Activated naive CD4-positive, alpha-beta T cell treated with anti-CD3 and anti-CD28 coated beads, Interleukin-2, amount 50 U/mL, for 72 hours (primary cell): ENCODE measurements at regions not wholly inside any gene's neighbourhood (a gene's known extent, or its start where the extent isn't known, plus 50 kb on each side); places are given as distances from the start of the nearest gene placed in this dataset.
"Not testable (repeated sequence)": the region's sequence is repeated elsewhere in the genome, so short reads cannot be mapped to it uniquely, and the experiment has no call there.

ENCODE experiments used
- ATAC-seq, 2 donors: fragments of 150-1000 bp; cut with Tn5 transposase; 2 replicates each; pipeline ENCODE4 v1.10.0; 2021; ENCODE audit warnings: mild to moderate bottlenecking in 2 of 2, moderate library complexity in 2 of 2
- DNase-seq, 2 donors: peaks; one replicate each; pipeline ENCODE4 v3.0.0; 2021 to 2022; ENCODE audit warnings: low spot score in 2 of 2
- H3K27ac Mint-ChIP-seq, 2 donors: one replicate each; pipeline ENCODE4 v1.8.0; 2022; ENCODE audit warnings: mild to moderate bottlenecking in 2 of 2, mixed read lengths in 2 of 2
- H3K36me3 Mint-ChIP-seq, 2 donors: one replicate each; pipeline ENCODE4 v1.8.0; 2022; ENCODE audit warnings: mixed read lengths in 2 of 2
- H3K9me3 Mint-ChIP-seq, 2 donors: one replicate each; pipeline ENCODE4 v1.8.0; 2022; ENCODE audit warnings: mixed read lengths in 2 of 2

DNA sequence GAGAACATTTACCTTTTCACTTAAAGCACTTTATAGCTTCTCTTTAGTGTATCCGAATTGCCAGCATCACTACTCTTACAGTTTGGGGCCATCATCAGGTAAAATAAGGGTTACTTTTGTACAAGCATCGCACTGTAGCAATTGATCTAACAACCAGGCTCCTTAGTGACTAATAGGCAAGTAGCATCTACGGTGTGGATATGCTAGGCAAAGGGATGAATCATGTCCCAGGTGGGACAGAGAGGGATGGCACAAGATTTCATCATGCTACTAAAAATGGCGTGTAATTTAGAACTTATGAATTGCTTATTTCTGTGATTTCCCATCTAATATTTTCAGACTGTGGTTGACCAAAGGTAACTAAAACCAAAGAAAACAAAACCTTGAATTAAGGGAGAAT, 582.3 kb downstream of the KCNH5 start:
- Mint-ChIP-seq H3K9me3 (peaks cover 0 to 6% of the 10 kb centered on the region in 2 donors), H3K27ac (no peak overlapping the region), H3K36me3 (no peaks in the 10 kb centered on the region)
- DNase-seq (no peak), ATAC-seq (no peak)

- ATAC-seq (no peak), DNase-seq (no peak)
- H3K36me3 Mint-ChIP-seq, result no peaks in the 10 kb centered on the region
- H3K9me3 Mint-ChIP-seq, result peaks cover 4% of the 10 kb centered on the region in 2 donors
- no peak overlapping the region for H3K27ac Mint-ChIP-seq
Observed at GRCh38 chr14:62468946-62469345, 576.3 kb downstream of the KCNH5 start.

DNA sequence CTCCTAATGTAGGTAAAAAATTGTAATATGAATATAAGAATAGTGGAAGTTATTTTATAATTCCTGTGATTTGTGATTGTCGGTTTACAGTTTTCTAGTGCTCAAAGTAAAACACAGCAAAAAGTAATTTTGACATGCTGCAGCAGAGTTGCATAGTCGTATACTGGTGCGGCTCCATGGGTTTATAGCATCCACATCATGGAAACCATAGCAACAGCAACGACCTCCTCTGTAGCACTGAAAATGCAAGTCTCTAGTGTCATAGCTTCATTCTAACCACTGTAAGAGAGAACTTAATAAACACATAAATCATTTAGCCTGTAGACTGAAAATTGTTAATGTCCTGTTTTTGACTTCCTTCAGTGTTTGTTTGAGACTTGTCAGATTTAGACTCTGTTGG, 574.3 kb downstream of the KCNH5 start:
- Mint-ChIP-seq H3K27ac (no peak overlapping the region), H3K36me3 (no peaks in the 10 kb centered on the region), H3K9me3 (peaks cover 4% of the 10 kb centered on the region in 2 donors)
- DNase-seq (no peak), ATAC-seq (no peak)

- H3K9me3 Mint-ChIP-seq, result peaks cover 12 to 20% of the 10 kb centered on the region in 2 donors
- H3K27ac Mint-ChIP-seq, result no peak overlapping the region
- H3K36me3 Mint-ChIP-seq, result no peaks in the 10 kb centered on the region
- ATAC-seq (no peak), DNase-seq (no peak)
Observed at GRCh38 chr14:62491146-62491545, 554.1 kb downstream of the KCNH5 start.

DNA sequence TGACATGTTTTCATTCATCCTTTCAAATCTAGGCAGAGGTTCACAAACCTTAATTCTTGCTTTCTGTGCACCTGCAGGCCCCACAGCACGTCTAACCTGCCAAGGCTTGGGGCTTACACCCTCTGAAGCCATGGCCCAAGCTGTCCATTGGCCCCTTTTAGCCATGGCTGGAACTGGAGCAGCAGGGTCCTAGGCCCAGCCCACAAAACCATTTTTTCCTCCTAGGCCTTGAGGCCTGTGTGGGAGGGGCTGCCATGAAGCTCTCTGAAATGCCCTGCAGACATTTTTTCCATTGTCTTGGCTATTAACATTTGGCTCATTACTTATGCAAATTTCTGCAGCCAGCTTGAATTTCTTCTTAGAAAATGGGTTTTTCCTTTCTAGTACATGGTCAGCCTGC, 547.5 kb downstream of the KCNH5 start:
- H3K27ac Mint-ChIP-seq, result no peak overlapping the region
- H3K36me3 Mint-ChIP-seq, result peaks cover 0 to 22% of the 10 kb centered on the region in 2 donors
- no peak for DNase-seq
- peaks cover 22 to 30% of the 10 kb centered on the region in 2 donors for H3K9me3 Mint-ChIP-seq
- no peak for ATAC-seq

GRCh38 chr14:62501021-62501750, 544.1 kb downstream of the KCNH5 start:
- DNase-seq, result no peak
- H3K27ac Mint-ChIP-seq, result no peak overlapping the region
- peaks cover 17 to 20% of the 10 kb centered on the region in 2 donors for H3K9me3 Mint-ChIP-seq
- ATAC-seq, result peak in 1 of 2 donors; percentile 58
- peaks cover 0 to 22% of the 10 kb centered on the region in 2 donors for H3K36me3 Mint-ChIP-seq

GRCh38 chr14:62505045-62505444, 540.2 kb downstream of the KCNH5 start:
- DNase-seq (no peak), ATAC-seq (no peak)
- Mint-ChIP-seq H3K36me3 (peaks cover 0 to 1% of the 10 kb centered on the region in 2 donors), H3K27ac (no peak overlapping the region), H3K9me3 (peaks cover 11 to 29% of the 10 kb centered on the region in 2 donors)

DNA sequence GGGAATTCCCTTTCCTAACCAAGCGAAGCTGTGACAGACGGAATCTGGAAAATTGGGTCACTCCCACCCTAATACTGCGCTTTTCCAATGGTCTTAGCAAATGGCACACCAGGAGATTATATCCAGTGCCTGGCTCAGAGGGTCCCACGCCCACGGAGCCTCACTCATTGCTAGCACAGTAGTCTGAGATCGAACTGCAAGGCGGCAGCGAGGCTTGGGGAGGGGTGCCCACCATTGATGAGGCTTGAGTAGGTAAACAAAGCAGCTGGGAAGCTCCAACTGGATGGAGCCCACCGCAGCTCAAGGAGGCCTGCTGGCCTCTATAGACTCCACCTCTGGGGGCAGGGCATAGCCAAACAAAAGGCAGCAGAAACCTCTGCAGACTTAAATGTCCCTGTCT, 523.9 kb downstream of the KCNH5 start:
- Mint-ChIP-seq H3K36me3 (peaks cover 9 to 18% of the 10 kb centered on the region in 2 donors), H3K9me3 (peaks cover 31 to 37% of the 10 kb centered on the region in 2 donors)
- ATAC-seq, H3K27ac Mint-ChIP-seq, DNase-seq: not testable (repeated sequence)

- ATAC-seq (no peak), DNase-seq (no peak)
- Mint-ChIP-seq H3K9me3 (peaks cover 4 to 19% of the 10 kb centered on the region in 2 donors), H3K36me3 (no peaks in the 10 kb centered on the region), H3K27ac (no peak overlapping the region)
Observed at GRCh38 chr14:62528296-62528695, 517.0 kb downstream of the KCNH5 start.

GRCh38 chr14:62532181-62532580, 513.1 kb downstream of the KCNH5 start:
- DNase-seq, result no peak
- Mint-ChIP-seq H3K27ac (no peak overlapping the region), H3K36me3 (no peaks in the 10 kb centered on the region), H3K9me3 (peaks cover 0 to 6% of the 10 kb centered on the region in 2 donors)
- no peak for ATAC-seq

- Mint-ChIP-seq H3K27ac (peak overlapping the region in 1 of 2 donors; percentile 8), H3K9me3 (peaks cover 28 to 30% of the 10 kb centered on the region in 2 donors), H3K36me3 (peaks cover 4 to 5% of the 10 kb centered on the region in 2 donors)
- ATAC-seq (no peak), DNase-seq (no peak)
Observed at GRCh38 chr14:62546862-62547474, 498.3 kb downstream of the KCNH5 start.

GRCh38 chr14:62557416-62557815, 487.8 kb downstream of the KCNH5 start:
- Mint-ChIP-seq H3K36me3 (no peaks in the 10 kb centered on the region), H3K27ac (no peak overlapping the region), H3K9me3 (peaks cover under 1 to 9% of the 10 kb centered on the region in 2 donors)
- DNase-seq (no peak), ATAC-seq (no peak)

DNA sequence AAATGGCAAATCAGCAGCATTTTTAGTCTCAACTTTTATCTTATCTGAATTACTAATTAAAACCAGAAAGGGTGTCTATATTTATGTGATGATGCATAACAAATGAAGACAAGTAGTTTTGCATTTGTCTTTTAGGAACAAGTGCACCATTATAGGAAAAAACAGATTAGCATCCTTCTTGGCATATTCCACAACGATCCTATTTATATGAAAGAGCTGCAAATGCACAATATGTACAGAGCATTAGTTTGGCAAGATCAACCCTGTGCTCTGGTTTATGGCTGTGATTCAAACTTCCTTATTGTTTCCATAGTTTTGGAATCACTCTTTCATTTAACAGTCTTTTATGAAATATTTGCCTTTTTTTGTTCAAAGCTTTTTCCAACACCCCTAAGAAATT, 486.8 kb downstream of the KCNH5 start:
- Mint-ChIP-seq H3K36me3 (no peaks in the 10 kb centered on the region), H3K27ac (no peak overlapping the region), H3K9me3 (peaks cover 0 to 9% of the 10 kb centered on the region in 2 donors)
- ATAC-seq, result no peak
- no peak for DNase-seq

- Mint-ChIP-seq H3K9me3 (no peaks in the 10 kb centered on the region), H3K36me3 (no peaks in the 10 kb centered on the region), H3K27ac (no peak overlapping the region)
- ATAC-seq, result no peak
- no peak for DNase-seq
Observed at GRCh38 chr14:62585247-62585646, 460.0 kb downstream of the KCNH5 start.

- ATAC-seq (no peak), DNase-seq (no peak)
- peaks cover 0 to 8% of the 10 kb centered on the region in 2 donors for H3K9me3 Mint-ChIP-seq
- peaks cover 0 to 4% of the 10 kb centered on the region in 2 donors for H3K36me3 Mint-ChIP-seq
- no peak overlapping the region for H3K27ac Mint-ChIP-seq
Observed at GRCh38 chr14:62592877-62593276, 452.4 kb downstream of the KCNH5 start.

DNA sequence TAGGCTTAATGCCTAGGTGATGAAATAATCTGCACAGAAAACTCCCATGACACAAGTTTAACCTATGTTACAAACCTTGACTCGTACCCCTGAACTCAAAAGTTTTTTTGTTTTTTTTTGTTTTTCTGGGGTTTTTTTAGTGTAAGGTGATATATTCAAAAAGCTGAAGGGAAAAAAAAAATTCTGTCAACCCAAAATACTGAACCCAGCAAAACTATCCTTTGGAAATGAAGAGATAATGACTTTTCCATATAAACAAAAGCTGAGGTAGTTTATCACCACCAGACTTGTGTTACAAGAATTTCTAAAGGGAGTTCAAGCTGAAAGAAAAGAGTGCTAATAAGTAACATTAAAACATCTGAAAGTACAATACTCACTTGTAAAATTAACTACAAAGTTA, 448.1 kb downstream of the KCNH5 start:
- no peak for ATAC-seq
- Mint-ChIP-seq H3K9me3 (peaks cover 5 to 12% of the 10 kb centered on the region in 2 donors), H3K27ac (no peak overlapping the region)

DNA sequence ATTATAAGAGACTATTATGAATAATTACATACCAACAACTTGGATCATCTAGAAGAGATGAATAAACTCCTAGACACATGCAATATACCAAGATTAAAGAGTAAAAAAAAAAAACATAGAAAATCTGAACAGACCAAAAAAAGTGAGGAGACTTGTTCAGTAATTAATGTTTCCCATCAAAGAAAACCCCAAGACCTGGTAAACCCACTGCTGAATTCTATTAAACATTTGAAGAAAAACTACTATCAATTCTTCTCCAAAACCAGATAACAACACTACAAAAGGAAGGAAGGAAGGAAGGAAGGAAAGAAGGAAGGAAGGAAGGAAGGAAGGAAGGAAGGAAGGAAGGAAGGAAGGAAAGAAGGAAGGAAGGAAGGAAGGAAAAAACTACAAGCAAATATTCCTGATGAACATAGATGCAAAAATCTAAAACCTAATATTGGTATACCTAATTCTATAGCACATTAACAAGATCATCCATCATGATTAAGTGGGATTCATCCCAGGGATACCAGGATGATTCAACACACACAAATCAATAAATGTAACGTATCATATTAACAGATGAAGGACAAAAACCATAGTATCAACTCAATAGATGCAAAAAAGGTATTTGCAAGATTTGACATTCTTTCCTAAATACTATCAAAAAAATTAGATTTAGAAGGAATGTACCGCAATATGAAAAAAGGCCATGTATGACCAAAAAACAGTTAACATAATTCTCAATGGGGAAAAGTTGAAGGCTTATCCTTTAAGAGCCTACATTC, 445.5 kb downstream of the KCNH5 start:
- peaks cover 5 to 17% of the 10 kb centered on the region in 2 donors for H3K9me3 Mint-ChIP-seq
- H3K27ac Mint-ChIP-seq, result no peak overlapping the region
- H3K36me3 Mint-ChIP-seq, result peaks cover 0 to 4% of the 10 kb centered on the region in 2 donors
- ATAC-seq (no peak), DNase-seq (no peak)

More for the DNA sequence above, 448.1 kb downstream of the KCNH5 start:
- H3K36me3 Mint-ChIP-seq, result peaks cover 0 to 4% of the 10 kb centered on the region in 2 donors
- DNase-seq, result no peak
